AG04449 (cell line): ENCODE measurements at regions not wholly inside any gene's neighbourhood (a gene's known extent, or its start where the extent isn't known, plus 50 kb on each side); places are given as distances from the start of the nearest gene placed in this dataset.

Experiments used
- CTCF ChIA-PET: fragments of 350-600 bp; formaldehyde crosslinking; extraction: SDS; loops from one replicate; lab custom pipeline; 2021; ENCODE audit warnings: antibody characterized with exemption; lab: Yijun Ruan, JAX
- POLR2A ChIA-PET: fragments of 400-600, 350-600 bp; formaldehyde crosslinking; extraction: SDS; loops from one replicate; lab custom pipeline; 2020; ENCODE audit warnings: antibody characterized with exemption, inconsistent platforms; lab: Yijun Ruan, JAX
- DNase-seq: peaks from one replicate; pipeline ENCODE4 v3.0.0-alpha.2; 2010; ENCODE audit warnings: low read depth, low spot score
- H3K4me3 ChIP-seq: 2 replicates; pipeline ENCODE4 v1.5.1; 2011; ENCODE audit warnings: low read depth, mild to moderate bottlenecking, control low read depth, low read length
- CTCF ChIP-seq: IDR thresholded peaks from one replicate; pipeline ENCODE4 v1.5.1; 2011; ENCODE audit warnings: mild to moderate bottlenecking, moderate library complexity, low read length, control low read depth, inconsistent platforms; ENCODE audit not compliant: insufficient read depth; ENCODE audit errors: missing control alignments

- no peak for TF ChIP-seq CTCF
- DNase-seq: no peak
- ChIA-PET POLR2A (no interaction called here), CTCF (no interaction called here)
- H3K4me3 ChIP-seq: no peak overlapping the region
Observed at GRCh38 chr18:2324459-2324858, 246.8 kb downstream of the METTL4 start.

GRCh38 chr18:2325308-2325849, 245.9 kb downstream of the METTL4 start:
- CTCF ChIA-PET: interaction anchor here (0.6 to 1.6 kb wide), 3 partner anchors 12 to 102 kb away, joined by 3 to 5 read pairs (median 4); no protein-coding TSS in a partner anchor
- TF ChIP-seq CTCF: no peak
- POLR2A ChIA-PET: no interaction called here
- no peak overlapping the region for H3K4me3 ChIP-seq
- DNase-seq: no peak

GRCh38 chr18:2325933-2326332, 245.4 kb downstream of the METTL4 start:
- ChIA-PET POLR2A (no interaction called here), CTCF (interaction anchor here (0.6 to 1.6 kb wide), 4 partner anchors 11 to 226 kb away, joined by 3 to 5 read pairs (median 4); no protein-coding TSS in a partner anchor)
- H3K4me3 ChIP-seq: no peak overlapping the region
- no peak for TF ChIP-seq CTCF
- DNase-seq: no peak

GRCh38 chr18:2326999-2327398, 244.3 kb downstream of the METTL4 start:
- DNase-seq: no peak
- TF ChIP-seq CTCF: no peak
- CTCF ChIA-PET: interaction anchor here (1.1 to 1.6 kb wide), 3 partner anchors 10 to 225 kb away, joined by 3 to 5 read pairs (median 4); no protein-coding TSS in a partner anchor
- POLR2A ChIA-PET: no interaction called here
- H3K4me3 ChIP-seq: no peak overlapping the region

GRCh38 chr18:2330764-2331163, 240.5 kb downstream of the METTL4 start:
- CTCF ChIA-PET: interaction anchor here (1.2 to 1.4 kb wide), 2 partner anchors 10 to 226 kb away, joined by 4 to 6 read pairs; no protein-coding TSS in a partner anchor
- no peak for DNase-seq
- no peak overlapping the region for H3K4me3 ChIP-seq
- TF ChIP-seq CTCF: no peak
- POLR2A ChIA-PET: no interaction called here

GRCh38 chr18:2331491-2331890, 239.8 kb downstream of the METTL4 start:
- DNase-seq: no peak
- TF ChIP-seq CTCF: no peak
- H3K4me3 ChIP-seq: no peak overlapping the region
- CTCF ChIA-PET: interaction anchor here (1.2 to 1.4 kb wide), 2 partner anchors 11 to 227 kb away, joined by 4 to 6 read pairs; no protein-coding TSS in a partner anchor
- POLR2A ChIA-PET: no interaction called here
